Progenitor cell of endocrine pancreas (in vitro differentiated cells): ENCODE measurements at regions not wholly inside any gene's neighbourhood (a gene's known extent, or its start where the extent isn't known, plus 50 kb on each side); places are given as distances from the start of the nearest gene placed in this dataset.

Source experiments
- DNase-seq: peaks from one replicate; pipeline ENCODE4 v3.0.0; 2021; ENCODE audit warnings: low spot score; ENCODE audit not compliant: unreplicated experiment
- H3K27ac Mint-ChIP-seq: 2 replicates; pipeline ENCODE4 v1.8.0; 2021; ENCODE audit warnings: mild to moderate bottlenecking, moderate library complexity, mixed read lengths
- H3K27me3 Mint-ChIP-seq: 2 replicates; pipeline ENCODE4 v1.8.0; 2021; ENCODE audit warnings: mixed read lengths
- H3K36me3 Mint-ChIP-seq: 2 replicates; pipeline ENCODE4 v1.8.0; 2022; ENCODE audit warnings: mixed read lengths; ENCODE audit not compliant: insufficient read depth
- H3K4me1 Mint-ChIP-seq: 2 replicates; pipeline ENCODE4 v1.8.0; 2021; ENCODE audit warnings: low read depth, mixed read lengths
- H3K4me3 Mint-ChIP-seq: 2 replicates; pipeline ENCODE4 v1.8.0; 2021; ENCODE audit warnings: low read depth, mild to moderate bottlenecking, moderate library complexity, mixed read lengths
- H3K9me3 Mint-ChIP-seq: 2 replicates; pipeline ENCODE4 v1.8.0; 2021; ENCODE audit warnings: low read depth, mixed read lengths
- TF ChIP-seq, protein P1 (sequence below): fragments of 200-600 bp; sonication (generic); IDR thresholded peaks from one replicate; pipeline ENCODE4 v1.5.0; 2021; ENCODE audit warnings: antibody characterized with exemption, mild to moderate bottlenecking; ENCODE audit not compliant: unreplicated experiment

DNA sequence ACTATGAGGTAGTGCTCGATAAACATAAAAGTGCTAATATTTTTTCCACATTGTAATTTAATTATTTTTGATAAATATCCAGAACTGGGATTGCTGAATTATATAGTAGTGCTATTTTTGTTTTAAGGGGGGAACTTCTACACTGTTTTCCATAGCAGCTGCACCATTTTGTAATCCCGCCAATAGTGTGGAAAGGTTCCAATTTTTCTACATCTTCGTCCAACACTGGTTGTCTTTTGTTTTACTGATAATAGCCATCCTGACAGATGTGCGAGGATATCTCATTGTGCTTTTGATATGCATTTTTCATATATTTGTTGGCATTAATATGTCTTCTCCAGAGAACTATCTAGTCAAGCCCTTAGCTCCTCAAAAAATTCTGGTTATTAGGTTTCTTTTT lies 259.6 kb upstream of the KCNJ16 start:
- Mint-ChIP-seq H3K4me3 (no peak overlapping the region), H3K4me1 (peaks cover 3% of the 10 kb centered on the region), H3K27ac (no peak overlapping the region), H3K36me3 (no peaks in the 10 kb centered on the region), H3K27me3 (no peaks in the 10 kb centered on the region), H3K9me3 (no peaks in the 10 kb centered on the region)
- TF ChIP-seq, protein P1, sequence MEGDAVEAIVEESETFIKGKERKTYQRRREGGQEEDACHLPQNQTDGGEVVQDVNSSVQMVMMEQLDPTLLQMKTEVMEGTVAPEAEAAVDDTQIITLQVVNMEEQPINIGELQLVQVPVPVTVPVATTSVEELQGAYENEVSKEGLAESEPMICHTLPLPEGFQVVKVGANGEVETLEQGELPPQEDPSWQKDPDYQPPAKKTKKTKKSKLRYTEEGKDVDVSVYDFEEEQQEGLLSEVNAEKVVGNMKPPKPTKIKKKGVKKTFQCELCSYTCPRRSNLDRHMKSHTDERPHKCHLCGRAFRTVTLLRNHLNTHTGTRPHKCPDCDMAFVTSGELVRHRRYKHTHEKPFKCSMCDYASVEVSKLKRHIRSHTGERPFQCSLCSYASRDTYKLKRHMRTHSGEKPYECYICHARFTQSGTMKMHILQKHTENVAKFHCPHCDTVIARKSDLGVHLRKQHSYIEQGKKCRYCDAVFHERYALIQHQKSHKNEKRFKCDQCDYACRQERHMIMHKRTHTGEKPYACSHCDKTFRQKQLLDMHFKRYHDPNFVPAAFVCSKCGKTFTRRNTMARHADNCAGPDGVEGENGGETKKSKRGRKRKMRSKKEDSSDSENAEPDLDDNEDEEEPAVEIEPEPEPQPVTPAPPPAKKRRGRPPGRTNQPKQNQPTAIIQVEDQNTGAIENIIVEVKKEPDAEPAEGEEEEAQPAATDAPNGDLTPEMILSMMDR = no peak
- no peak for DNase-seq

DNA sequence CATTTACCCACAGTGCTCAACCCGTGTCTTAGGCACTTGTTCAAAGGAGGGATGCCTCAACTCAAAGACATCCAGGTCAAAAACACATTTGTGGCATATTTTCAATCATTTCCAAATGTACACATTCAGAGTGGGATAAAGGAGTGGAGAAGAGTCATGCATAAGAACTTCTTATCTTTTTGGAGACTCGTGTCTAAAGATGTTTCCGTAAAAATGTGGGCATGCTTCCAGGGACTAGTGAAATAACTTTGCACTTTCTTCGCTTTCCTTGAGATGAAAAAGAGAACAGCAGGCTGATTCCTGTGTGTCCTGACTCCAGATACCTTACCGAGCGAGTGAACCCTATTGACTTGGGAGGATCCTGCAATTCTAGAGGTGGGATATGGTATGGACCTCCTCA lies 256.6 kb upstream of the KCNJ16 start:
- no peak overlapping the region for H3K27ac Mint-ChIP-seq
- peaks cover 3% of the 10 kb centered on the region for H3K4me1 Mint-ChIP-seq
- H3K4me3 Mint-ChIP-seq = no peak overlapping the region
- no peaks in the 10 kb centered on the region for H3K9me3 Mint-ChIP-seq
- no peak for DNase-seq
- no peaks in the 10 kb centered on the region for H3K27me3 Mint-ChIP-seq
- H3K36me3 Mint-ChIP-seq = no peaks in the 10 kb centered on the region
- TF ChIP-seq, protein P1 = no peak

DNA sequence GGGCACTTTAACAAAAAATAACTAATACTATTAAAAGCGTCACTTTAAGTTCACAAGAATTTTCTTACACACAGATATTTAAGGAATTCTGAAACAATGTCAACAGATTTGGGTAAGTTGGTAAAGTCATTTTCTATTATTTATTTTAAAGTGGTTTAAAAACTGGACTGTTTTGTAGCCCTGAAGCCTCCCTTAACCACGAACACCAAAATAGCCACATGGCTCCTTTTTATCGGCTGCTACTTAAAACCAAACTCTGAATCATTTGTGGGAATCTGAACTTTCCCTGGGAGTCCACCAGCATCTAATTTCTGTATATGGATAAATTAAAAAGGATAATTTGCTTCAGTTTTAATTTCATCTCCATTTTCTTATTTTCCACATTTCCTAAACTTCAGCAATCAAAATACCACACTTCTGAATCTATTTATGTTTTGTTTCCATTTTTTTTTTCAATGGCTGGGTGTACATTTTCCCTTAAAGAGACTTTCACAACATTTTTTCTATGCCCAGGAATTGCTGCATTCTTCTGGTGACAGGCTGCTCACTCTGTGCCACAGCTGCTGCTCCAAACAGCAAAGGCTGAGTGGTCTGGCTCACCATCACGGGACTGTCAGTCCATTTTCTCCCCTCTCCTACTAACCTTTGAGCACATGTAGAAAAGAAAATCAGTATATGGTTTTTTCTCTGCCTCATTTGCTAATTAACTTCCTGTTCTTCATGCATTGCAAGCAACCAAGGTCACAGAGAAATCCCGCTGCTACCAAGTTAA lies 255.5 kb upstream of the KCNJ16 start:
- no peak for DNase-seq
- H3K9me3 Mint-ChIP-seq = no peaks in the 10 kb centered on the region
- no peaks in the 10 kb centered on the region for H3K36me3 Mint-ChIP-seq
- H3K27me3 Mint-ChIP-seq = no peaks in the 10 kb centered on the region
- H3K4me3 Mint-ChIP-seq = no peak overlapping the region
- no peak overlapping the region for H3K27ac Mint-ChIP-seq
- peaks cover 3% of the 10 kb centered on the region for H3K4me1 Mint-ChIP-seq
- TF ChIP-seq, protein P1 = no peak

DNA sequence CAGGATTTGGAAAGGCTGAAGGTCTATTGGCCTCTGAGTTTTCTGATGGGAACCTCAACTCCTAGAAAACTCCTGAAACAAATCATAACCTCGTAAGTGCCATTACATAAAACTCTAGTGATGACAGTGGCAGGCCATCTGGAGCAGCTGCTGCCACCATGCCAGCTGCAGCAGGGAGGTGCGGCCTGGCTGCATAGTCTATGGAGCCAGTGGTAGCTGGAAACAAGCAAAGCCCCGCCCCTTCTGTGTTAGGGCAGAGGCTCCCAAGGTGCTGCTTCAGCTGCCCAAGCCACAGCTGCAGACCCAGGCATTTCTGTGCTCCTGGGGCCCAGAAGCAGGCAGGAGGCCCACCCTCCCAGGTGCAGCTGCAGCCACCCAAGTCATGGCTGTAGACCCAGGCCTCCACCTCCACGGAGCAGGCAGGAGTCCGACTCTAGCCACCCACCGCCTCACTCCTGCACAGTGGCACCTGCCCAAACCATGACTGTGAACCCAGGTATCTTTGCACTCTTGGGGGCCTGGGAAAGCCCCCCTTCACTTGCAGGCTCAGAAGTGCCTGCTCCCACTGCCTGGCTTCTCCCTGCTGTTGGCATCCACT lies 254.1 kb upstream of the KCNJ16 start:
- H3K4me3 Mint-ChIP-seq = no peak overlapping the region
- H3K4me1 Mint-ChIP-seq = peaks cover 3% of the 10 kb centered on the region
- TF ChIP-seq, protein P1 = no peak
- DNase-seq = no peak
- H3K27me3 Mint-ChIP-seq = no peaks in the 10 kb centered on the region
- H3K9me3 Mint-ChIP-seq = no peaks in the 10 kb centered on the region
- no peaks in the 10 kb centered on the region for H3K36me3 Mint-ChIP-seq
- H3K27ac Mint-ChIP-seq = no peak overlapping the region

GRCh38 chr17:69822314-69822875 lies 252.6 kb upstream of the KCNJ16 start:
- TF ChIP-seq, protein P1 = no peak
- H3K27ac Mint-ChIP-seq = no peak overlapping the region
- no peaks in the 10 kb centered on the region for H3K27me3 Mint-ChIP-seq
- no peaks in the 10 kb centered on the region for H3K36me3 Mint-ChIP-seq
- no peaks in the 10 kb centered on the region for H3K4me1 Mint-ChIP-seq
- H3K4me3 Mint-ChIP-seq = no peak overlapping the region
- H3K9me3 Mint-ChIP-seq = peaks cover 3% of the 10 kb centered on the region
- DNase-seq = no peak
